ENCODE measurements at regions not wholly inside any gene's neighbourhood (a gene's known extent, or its start where the extent isn't known, plus 50 kb on each side); places are given as distances from the start of the nearest gene placed in this dataset.

GRCh38 chr13:40496035-40496810 lies 170.2 kb downstream of the FOXO1 start:
- TF ChIP-seq CTCF (IDR thresholded peaks at IDR 0.05; ENCODE audit: poor library complexity) (no peak), EZH2 (IDR thresholded peaks at IDR 0.05; ENCODE audit: borderline replicate concordance) (no peak), EZH2phosphoT487 (IDR thresholded peaks at IDR 0.05; ENCODE audit: low read depth, severe bottlenecking, unreplicated experiment) (no peak)
